ENCODE measurements at regions not wholly inside any gene's neighbourhood (a gene's known extent, or its start where the extent isn't known, plus 50 kb on each side); places are given as distances from the start of the nearest gene placed in this dataset.
"Not testable (repeated sequence)": the region's sequence is repeated elsewhere in the genome, so short reads cannot be mapped to it uniquely, and the experiment has no call there.

DNA sequence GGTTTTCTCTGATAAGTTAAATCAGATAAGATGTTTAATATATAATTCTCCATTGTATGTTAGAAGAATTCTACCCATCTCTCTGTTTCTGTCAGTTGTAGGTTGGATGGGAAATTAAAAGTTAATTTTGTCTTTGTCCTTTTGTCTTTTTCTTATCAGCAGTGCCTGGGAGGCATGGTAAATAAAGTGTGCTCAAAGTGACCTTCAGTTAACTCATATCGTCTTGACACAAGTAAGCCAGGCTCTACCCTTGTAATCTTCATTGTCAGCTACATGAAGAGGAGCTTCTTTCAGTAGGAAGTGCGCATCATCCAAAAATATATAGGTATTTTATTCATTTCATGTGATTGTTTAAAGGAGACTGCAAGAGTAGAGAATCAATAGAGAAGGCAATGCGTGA is 138.9 kb upstream of the NRIP1 start:
- DNase-seq (ENCODE audit: low spot score): no peak

DNA sequence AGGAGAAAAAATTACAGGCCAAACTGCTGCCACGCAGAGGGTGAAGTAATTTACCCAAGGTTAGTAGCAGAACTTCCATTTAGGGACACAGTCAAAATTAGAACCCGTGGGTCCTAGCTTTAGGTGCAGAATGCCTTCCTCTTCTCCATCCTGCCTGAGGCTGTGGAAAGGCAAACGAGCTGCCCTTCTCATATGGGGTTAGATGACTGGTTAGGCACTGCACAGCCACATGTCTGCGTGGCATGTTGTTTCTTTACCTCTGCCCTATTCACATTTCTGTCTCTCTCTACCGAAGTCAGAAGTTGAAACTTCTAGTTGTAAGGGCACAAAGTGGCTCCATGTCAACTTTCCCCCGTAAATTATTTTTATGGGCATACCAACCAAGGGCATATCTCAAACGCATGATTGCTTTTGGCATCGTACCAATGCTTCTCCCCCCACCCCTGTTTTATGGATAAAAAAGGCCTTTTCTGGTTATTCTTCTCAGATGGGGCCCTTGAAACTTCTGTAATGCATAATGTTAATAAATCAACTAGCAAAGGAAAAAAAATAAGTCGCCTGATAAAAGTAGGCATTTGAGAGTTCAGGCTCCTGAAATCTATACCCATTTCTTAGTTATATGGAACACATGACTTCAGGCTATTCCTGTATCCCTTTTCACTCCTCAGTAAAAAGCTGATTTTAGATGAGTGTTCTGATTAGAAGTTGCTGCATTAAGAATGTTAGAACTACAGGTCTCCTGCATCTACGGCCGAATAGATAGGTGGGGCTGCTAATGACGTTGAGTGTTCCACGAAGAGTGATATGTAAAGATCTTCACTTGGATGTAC is 139.6 kb upstream of the NRIP1 start:
- no peak for DNase-seq (ENCODE audit: low spot score)

DNA sequence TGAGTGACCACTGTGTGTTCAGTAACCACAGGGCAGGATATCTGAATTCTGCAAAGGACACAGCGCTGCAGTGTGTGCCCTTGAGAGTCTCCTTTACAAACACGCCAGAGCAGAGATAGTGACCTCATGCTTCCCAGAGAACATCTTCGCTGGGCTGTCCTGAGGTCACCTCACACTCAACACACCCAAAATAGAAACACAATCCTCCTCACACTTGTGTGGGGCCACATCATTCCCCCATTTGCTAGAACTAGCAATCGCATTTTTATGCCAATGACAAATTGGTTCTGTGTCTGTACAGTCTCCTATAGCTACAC is 140.1 kb upstream of the NRIP1 start:
- no peak for DNase-seq (ENCODE audit: low spot score)

DNA sequence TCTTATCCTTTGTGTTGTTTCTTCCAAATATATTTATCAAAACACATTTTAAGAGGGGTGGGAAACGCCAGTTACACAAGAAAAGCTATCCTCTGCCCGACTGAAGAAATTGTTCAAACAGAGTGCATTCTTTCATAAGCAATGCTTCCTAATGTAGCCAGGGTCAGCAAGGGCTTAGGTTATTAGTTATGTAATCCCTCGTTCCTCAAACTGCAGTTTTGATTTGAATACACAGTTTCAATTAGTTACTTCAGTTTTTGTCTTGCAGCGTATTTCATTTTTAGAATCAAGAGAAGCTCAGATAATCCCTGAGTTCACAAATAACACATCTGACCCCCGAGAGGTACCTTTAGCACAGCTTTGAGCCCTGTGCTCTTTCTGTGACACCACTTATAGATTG is 141.7 kb upstream of the NRIP1 start:
- DNase-seq (ENCODE audit: low spot score): no peak

DNA sequence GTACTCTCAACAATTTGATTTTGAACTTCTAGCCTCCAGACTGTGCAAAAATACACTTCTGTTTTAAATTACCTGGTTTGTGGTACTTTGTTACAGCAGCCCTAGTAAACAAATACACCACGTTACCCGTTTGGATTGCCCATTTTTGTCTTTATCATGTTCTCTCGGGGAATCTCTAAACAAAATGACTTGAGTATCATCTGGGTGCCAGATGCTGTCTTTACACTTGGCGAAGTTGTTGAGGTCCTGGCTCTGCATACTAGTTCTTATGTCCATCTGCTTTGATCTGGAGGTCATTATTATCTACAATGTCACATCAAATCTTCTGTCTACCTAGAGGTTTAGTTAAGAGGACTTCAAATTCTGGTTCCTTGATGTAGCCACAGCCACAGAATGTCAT is 142.4 kb upstream of the NRIP1 start:
- no peak for DNase-seq (ENCODE audit: low spot score)

DNA sequence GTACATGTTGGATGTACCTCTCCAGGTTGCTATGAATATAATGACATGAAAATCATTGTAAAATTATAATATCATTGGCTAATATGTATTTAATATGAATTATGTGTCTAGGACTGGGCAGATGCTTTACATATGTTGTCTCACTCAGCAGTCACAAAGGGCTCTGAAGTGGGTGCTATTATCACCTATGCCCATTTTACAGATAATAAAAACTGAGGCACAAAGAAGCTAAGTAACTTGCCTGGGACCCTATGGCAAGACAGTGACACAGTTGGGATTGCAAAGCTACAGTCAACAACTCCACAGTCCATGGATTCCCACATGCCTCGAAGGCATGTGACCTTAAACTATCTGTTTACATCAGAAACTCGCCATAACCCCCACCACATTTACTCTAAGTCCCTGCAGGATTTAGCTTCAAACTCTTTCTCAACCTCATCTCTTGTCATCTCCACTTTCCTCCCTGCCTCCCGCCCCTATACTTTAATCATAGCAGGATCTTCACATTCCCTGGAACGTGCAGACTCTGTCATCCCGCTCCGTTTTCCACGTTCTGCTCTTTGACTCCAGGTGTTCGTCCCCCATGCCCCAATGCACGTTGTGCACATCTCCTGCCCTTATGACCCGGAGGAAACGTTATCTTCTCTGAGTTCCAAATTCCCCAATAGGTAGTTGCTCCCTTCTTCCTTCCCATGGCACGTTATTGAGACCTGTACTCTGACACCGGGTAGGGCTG is 143.0 kb upstream of the NRIP1 start:
- no peak for DNase-seq (ENCODE audit: low spot score)

DNA sequence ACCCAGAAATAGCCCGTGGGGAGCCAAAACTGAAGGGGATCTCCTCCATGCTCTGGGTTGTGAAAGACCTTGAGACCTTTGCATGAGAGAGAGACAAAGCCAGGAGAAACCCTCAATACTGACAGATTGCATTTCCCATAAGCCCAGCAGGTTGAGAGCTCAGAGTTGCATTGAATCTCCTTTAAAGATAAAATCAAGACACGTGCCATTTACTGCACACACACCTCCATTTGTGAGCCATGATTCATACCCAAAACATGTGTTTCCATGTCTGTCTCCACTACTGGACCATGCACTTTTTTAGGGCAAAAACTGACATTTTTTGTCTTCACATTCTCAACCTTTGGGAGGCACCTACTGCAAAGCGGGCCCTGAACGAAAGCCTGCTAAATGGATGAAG is 144.0 kb upstream of the NRIP1 start:
- DNase-seq (ENCODE audit: low spot score): no peak

DNA sequence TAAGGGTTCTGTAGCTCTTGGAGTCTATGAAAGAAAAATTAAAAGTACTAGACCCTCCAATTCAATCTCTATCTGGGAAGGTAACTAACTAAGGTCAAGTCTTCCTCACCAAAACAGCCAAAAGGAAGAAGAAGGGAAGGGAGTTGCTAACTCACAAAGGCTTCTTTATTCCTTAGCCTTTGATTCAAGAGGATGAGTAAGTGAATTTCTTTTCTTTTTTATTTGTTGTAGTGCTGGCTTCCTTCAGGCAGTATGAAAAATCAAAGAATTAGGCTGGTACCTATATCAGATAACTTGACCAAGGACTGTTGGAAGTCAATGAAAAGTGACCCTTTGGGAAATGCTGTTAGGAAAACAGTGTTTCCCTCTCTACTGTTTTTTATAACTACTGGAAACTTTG is 144.4 kb upstream of the NRIP1 start:
- no peak for DNase-seq (ENCODE audit: low spot score)

DNA sequence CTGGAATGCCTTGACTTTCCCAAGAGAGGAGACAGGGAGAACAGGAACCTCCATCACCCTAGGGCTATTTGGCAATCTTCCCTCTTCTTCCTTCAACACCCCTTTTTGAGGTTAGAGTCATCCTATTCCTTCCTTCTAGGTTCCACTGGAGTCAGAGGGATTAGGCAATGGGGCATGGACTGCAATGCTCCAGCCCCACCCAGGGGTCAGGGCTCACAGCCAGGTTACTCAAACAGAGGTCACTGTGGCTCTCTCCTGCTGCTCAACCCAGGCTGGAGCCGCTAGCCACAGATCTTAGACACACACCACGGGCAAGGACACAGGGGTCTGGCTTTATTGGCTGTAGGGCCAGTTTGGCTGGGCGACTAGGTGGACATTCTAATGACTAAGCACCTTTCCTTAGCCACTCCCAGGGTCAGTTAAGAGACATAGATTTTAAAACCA is 145.5 kb upstream of the NRIP1 start:
- DNase-seq (ENCODE audit: low spot score): no peak

DNA sequence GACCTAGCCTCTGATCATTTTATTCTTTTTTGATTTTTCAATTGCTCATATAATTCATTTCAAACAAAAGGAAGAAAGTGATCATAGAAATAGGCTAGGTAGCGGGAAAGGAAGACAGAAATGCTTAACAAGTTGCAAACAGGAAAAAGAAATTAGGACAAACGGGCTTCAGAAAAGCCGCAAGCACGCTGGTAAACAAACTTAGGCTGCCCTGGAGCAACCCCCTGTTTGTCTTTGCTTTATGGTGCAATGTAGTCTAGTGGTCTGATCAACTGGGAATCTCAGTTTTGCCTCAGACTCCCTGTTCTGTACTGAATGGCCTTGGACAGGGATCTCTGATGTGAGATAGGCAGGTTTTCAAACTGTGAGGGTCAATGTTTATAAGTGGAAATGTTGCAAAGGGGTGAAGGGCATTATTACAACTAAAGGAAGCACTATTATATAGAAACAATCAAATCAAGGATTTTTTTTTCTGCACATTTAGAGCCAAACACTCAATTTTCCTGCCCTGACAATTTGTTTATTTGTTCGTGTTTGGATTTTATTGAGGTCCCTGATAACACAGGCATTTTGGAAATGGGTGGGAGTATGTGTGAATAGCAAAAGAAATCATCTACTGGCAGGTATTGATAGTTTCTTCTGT is 146.8 kb upstream of the NRIP1 start:
- no peak for DNase-seq (ENCODE audit: low spot score)

DNA sequence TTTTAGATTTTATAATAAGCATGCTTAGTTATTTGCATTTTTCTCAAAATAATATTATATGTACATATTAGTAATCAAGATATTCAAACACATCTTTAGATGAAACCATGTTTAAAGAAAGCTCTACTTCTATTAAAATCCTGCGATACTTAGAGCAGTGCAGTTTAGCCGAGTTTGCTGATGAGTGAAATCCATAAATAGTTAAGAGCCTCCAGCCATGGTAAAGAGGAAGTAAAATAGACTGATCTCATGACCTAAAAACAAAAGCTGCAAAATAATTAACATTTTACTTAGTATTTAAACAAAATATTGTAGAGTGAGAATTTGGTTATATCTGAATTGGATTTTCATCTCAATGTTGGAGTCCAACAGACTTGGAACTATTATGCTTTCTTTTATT is 147.4 kb upstream of the NRIP1 start:
- no peak for DNase-seq (ENCODE audit: low spot score)

DNA sequence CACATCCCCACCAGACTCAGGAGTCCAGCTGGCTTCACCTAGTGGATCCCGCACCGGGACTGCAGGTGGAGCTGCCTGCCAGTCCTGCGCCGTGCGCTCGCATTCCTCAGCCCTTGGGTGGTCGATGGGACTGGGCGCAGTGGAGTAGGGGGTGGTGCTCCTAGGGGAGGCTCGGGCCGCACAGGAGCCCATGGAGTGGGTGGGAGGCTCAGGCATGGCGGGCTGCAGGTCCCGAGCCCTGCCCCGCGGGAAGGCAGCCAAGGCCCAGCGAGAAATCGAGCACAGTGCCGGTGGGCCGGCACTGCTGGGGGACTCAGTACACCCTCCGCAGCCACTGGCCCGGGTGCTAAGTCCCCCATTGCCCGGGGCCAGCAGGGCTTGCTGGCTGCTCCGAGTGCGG is 153.7 kb upstream of the NRIP1 start:
- not testable (repeated sequence) for DNase-seq (ENCODE audit: low spot score)

DNA sequence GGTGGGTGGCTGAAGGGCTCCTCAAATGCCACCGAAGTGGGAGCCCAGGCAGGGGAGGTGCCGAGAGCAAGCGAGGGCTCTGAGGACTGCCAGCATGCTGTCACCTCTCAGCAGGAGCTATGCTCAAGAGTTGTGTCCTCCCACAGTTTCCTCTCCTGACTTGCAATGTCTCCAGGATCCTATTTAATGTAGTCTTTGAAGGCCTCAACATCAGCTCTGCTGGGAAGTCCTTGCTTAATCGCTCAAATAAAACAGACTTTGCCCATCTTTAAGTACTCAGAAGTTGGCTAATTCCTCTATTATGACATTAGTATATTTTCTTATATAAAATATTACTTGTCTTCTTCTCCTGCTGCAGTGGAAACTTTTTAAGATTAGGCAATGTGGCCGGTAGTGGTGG is 154.2 kb upstream of the NRIP1 start:
- no peak for DNase-seq (ENCODE audit: low spot score)

DNA sequence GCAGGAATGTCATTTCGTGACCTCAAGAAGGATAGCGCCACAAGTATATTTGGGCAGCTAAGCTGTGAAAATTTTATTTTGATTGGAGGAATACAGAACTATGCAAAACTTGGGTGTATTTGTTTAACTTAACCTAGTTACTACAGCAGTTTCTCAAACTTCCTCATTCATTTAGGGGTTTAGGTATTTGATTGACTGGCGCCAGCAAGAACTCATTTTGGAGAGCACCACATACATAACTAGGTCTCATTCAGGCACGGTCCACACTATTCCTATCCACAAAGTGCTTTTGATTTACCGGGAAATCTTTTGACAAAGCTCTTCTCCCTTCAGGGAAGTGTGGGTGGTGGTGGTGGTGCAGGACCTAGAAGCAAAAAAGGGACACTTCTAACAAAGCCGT is 155.1 kb upstream of the NRIP1 start:
- DNase-seq (ENCODE audit: low spot score): no peak

DNA sequence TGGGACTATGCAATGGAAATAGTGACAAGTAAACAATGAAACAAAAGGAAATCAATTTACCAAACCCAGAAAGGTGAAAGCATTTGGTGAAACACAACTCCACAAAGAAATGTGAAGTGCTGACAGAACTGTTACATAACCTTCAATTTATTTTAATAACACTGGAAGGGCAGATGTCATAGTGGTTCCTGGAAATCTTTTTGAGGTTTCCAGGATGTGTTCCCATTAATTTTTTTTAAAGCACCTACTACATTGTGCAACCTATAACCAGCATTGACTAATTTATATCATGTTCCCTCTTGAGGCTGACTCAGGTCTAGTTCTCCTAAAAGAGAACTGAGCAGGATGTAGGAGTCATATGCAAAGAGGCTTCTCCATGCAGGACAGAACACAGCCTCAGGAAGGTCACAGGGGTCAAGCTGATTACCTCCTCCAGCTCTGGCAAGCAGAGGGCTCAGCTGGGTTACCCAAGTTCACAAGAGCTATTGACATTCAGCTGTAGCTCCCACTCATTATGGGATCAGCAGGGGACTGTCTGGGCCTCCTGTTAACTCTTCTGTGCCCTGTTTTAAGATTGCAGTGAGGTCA is 157.1 kb upstream of the NRIP1 start:
- DNase-seq (ENCODE audit: low spot score): no peak

DNA sequence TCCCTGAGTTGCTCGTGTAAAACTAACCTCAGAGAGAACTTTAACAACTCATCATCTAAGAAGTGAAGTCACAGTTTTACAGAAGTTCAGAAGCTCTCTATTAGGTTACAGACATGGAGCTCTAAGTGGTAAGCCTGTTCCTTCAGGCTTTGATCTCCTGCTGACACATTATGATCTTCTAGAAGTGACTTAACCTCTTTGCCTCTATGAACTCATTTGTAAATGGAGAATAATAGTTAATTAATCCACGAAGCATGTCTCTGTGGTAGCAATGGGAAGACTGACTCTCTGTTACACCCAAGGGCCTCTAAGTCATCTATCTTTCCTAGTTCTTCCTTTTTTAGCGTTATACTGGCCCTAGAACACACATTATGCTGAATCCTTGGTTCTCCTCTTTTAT is 157.9 kb upstream of the NRIP1 start:
- DNase-seq (ENCODE audit: low spot score): no peak

DNA sequence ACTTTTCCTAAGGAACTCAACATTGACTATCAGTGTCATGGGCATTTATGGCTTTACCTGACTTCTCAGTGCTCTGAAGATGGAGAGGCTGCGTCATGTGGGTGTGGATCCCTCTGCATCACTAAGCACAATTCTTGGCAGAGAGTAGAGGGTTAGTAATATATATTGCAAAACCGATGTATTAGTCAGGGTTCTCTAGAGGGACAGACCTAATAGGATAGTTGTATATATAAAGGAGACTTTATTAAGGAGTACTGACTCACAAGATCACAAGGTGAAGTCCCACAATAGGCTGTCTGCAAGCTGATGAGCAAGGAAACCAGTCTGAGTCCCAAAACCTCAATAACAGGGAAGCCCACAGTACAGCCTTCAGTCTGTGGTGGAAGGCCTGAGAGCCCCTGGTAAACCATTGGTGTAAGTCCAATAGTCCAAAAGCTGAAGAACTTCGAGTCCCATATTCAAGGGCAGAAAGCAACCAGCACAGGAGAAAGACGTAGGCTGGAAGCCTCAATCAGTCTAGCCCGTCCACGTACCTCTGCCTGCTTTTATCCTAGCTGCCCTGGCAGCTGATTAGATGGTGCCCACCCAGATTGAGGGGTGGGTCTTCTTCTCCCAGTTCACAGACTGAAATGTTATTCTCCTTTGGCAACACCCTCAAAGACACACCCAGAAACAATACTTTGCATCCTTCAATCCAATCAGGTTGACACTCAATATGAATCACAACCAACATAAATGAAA is 159.7 kb upstream of the NRIP1 start:
- no peak for DNase-seq (ENCODE audit: low spot score)

DNA sequence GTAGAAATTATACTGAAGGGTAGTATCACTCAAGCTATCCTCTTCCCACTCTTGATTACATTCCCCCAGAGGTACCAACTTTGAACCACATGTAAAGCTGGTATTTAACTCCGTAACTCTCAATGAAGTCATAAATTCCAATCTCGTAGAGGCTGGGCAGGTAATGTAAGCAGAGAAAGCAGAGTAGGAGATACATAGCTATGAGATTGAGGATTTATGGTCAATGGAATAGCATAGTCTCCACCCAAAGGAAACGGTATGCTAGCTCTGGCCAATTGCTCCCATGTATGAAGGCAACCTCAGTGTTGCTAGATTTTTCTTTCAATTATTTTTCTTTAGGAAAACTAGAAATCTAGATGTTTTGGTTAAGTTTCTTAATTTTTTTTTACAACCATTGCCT is 163.1 kb upstream of the NRIP1 start:
- no peak for DNase-seq (ENCODE audit: low spot score)

DNA sequence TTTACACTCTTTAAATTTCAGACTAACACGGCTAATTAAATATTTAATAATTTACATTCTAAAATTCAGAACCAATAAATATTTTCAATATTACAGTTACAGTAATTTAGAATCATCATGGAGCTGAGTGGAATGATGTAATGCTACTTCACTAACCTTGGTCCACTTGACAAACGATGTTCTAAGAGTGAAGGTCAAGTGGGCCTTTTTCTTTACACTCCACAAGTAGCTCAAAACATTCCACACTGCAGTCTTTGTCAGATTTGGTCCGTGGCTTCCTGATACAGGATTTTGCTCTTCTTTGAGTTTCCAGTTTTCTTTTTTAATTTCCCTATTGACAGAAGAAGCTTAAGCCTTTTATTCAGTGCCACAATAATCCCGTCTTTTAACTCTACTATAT is 164.6 kb upstream of the NRIP1 start:
- no peak for DNase-seq (ENCODE audit: low spot score)

DNA sequence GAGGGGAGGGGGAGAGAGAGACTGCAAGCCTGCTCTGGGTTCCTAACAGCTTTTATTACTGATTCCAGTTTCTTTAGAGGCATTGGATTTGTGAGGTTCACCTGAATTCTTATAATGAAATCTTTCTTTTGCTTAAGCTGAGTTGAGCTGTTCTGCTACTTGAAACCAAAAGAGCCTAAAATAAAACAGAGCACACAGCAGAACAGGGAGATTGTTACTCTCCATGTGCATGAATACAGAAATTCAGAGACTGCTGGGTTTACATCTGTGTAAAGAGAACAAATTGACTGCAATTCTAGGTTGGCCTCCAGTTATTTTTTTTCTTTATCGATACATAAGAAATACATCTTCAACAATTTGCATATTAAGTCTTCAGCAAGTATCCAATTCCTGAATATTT is 168.8 kb upstream of the NRIP1 start:
- DNase-seq (ENCODE audit: low spot score): no peak

DNA sequence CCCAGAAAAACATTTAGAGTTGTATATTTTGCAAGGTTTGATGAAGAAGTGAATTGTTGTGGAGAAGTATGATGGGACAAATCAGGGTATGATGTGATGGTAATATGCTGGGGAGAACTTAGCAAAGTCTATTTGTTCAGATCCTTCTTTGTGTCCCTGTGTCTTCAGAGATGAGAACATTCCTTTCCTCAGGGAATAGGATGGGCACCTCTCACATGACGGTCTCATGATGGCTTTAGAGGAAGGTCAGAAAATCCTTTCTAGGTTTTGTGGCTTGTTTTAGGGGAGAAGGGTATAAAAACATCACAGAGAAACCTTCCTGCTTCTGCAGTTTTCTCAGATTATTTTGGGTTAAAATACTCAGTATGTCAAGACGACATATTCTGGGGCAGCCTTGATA is 171.3 kb upstream of the NRIP1 start:
- DNase-seq (ENCODE audit: low spot score): no peak

DNA sequence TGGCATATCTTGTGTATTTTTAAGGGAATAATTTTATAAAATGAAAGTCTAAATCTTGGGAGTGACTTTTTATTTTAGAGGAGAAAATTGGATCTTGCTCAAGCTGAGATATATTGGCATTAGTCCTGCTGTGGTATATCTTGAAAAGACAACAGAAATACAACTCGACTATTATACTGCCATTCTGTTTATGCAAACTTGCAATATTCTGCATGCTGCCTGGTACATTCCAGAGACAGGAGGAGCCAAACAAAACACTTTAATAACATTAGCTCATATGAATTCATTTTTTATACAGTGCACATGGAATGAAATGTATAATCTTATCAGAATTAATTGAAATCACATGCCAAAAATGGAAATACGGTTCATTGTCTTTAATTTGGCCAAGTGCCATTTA is 176.0 kb upstream of the NRIP1 start:
- DNase-seq (ENCODE audit: low spot score): no peak
